ENCODE measurements at regions not wholly inside any gene's neighbourhood (a gene's known extent, or its start where the extent isn't known, plus 50 kb on each side); places are given as distances from the start of the nearest gene placed in this dataset.

DNA sequence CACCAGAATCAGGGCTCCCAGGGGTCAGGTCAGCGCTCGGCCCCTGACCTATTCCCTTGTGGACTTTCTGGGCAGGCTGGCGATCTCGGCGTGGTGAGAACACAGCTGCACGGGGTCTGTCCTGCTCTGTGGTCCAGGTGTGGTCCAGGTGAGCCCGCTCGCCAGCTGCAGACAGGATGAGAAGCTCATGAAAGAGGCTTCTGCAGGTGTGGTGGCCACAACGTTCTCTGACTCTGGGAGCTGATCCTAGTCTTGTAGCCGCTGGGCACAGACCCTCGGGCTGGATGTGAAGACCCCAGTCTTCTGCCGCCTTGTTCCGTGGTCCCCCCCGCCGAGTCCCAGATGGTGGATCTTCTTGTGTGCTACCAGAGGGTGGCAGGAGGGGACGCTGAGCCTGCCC is 129.7 kb downstream of the RTP5 start (continued):
- TF ChIP-seq CREB5 (CRISPR knock-in tag; IDR thresholded peaks at IDR 0.05; ENCODE audit: low read depth) (no peak), ARNTL (CRISPR knock-in tag; IDR thresholded peaks at IDR 0.05; ENCODE audit: borderline replicate concordance, low read depth) (no peak)

- no peak for ATAC-seq
- no peak for TF ChIP-seq OSR1 (CRISPR knock-in tag; IDR thresholded peaks at IDR 0.05)
- no peak for TF ChIP-seq ESRRG (CRISPR knock-in tag; IDR thresholded peaks at IDR 0.05)
- no peak for TF ChIP-seq SNAI2 (CRISPR knock-in tag; IDR thresholded peaks at IDR 0.05)
- TF ChIP-seq ZFP3 (CRISPR knock-in tag; IDR thresholded peaks at IDR 0.05), result no peak
- no peak for TF ChIP-seq ZNF8 (CRISPR knock-in tag; IDR thresholded peaks at IDR 0.05)
- TF ChIP-seq POU6F1 (CRISPR knock-in tag; IDR thresholded peaks at IDR 0.05; ENCODE audit: borderline replicate concordance, low read depth), result no peak
- no peak for TF ChIP-seq ZFP30 (CRISPR knock-in tag; IDR thresholded peaks at IDR 0.05)
- TF ChIP-seq, protein P1, sequence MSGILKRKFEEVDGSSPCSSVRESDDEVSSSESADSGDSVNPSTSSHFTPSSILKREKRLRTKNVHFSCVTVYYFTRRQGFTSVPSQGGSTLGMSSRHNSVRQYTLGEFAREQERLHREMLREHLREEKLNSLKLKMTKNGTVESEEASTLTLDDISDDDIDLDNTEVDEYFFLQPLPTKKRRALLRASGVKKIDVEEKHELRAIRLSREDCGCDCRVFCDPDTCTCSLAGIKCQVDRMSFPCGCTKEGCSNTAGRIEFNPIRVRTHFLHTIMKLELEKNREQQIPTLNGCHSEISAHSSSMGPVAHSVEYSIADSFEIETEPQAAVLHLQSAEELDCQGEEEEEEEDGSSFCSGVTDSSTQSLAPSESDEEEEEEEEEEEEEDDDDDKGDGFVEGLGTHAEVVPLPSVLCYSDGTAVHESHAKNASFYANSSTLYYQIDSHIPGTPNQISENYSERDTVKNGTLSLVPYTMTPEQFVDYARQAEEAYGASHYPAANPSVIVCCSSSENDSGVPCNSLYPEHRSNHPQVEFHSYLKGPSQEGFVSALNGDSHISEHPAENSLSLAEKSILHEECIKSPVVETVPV (CRISPR knock-in tag; IDR thresholded peaks at IDR 0.05), result no peak
- TF ChIP-seq ZNF565 (CRISPR knock-in tag; conservative IDR thresholded peaks at IDR 0.05; ENCODE audit: low read depth), result no peak
- no peak for TF ChIP-seq TOX (CRISPR knock-in tag; IDR thresholded peaks at IDR 0.05; ENCODE audit: borderline replicate concordance)
- no peak for TF ChIP-seq CREB5 (CRISPR knock-in tag; IDR thresholded peaks at IDR 0.05; ENCODE audit: low read depth)
- TF ChIP-seq ZC3H10 (CRISPR knock-in tag; IDR thresholded peaks at IDR 0.05), result no peak
- no peak for TF ChIP-seq RARB (CRISPR knock-in tag; IDR thresholded peaks at IDR 0.05)
- TF ChIP-seq, protein P2, sequence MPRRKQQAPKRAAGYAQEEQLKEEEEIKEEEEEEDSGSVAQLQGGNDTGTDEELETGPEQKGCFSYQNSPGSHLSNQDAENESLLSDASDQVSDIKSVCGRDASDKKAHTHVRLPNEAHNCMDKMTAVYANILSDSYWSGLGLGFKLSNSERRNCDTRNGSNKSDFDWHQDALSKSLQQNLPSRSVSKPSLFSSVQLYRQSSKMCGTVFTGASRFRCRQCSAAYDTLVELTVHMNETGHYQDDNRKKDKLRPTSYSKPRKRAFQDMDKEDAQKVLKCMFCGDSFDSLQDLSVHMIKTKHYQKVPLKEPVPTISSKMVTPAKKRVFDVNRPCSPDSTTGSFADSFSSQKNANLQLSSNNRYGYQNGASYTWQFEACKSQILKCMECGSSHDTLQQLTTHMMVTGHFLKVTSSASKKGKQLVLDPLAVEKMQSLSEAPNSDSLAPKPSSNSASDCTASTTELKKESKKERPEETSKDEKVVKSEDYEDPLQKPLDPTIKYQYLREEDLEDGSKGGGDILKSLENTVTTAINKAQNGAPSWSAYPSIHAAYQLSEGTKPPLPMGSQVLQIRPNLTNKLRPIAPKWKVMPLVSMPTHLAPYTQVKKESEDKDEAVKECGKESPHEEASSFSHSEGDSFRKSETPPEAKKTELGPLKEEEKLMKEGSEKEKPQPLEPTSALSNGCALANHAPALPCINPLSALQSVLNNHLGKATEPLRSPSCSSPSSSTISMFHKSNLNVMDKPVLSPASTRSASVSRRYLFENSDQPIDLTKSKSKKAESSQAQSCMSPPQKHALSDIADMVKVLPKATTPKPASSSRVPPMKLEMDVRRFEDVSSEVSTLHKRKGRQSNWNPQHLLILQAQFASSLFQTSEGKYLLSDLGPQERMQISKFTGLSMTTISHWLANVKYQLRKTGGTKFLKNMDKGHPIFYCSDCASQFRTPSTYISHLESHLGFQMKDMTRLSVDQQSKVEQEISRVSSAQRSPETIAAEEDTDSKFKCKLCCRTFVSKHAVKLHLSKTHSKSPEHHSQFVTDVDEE (CRISPR knock-in tag; IDR thresholded peaks at IDR 0.05), result no peak
- no peak for TF ChIP-seq CSDC2 (CRISPR knock-in tag; IDR thresholded peaks at IDR 0.05)
Observed at GRCh38 chr2:242001853-242002252, 132.3 kb downstream of the RTP5 start.

GRCh38 chr2:242002944-242003343 is 133.4 kb downstream of the RTP5 start:
- ATAC-seq, result no peak
- TF ChIP-seq PPARA (CRISPR knock-in tag; IDR thresholded peaks at IDR 0.05; ENCODE audit: borderline replicate concordance) (no peak), BACH2 (CRISPR knock-in tag; IDR thresholded peaks at IDR 0.05; ENCODE audit: borderline replicate concordance) (no peak), SNAI2 (CRISPR knock-in tag; IDR thresholded peaks at IDR 0.05) (no peak), TOX (CRISPR knock-in tag; IDR thresholded peaks at IDR 0.05; ENCODE audit: borderline replicate concordance) (no peak), ZNF565 (CRISPR knock-in tag; conservative IDR thresholded peaks at IDR 0.05; ENCODE audit: low read depth) (no peak), POU6F1 (CRISPR knock-in tag; IDR thresholded peaks at IDR 0.05; ENCODE audit: borderline replicate concordance, low read depth) (no peak), ZC3H10 (CRISPR knock-in tag; IDR thresholded peaks at IDR 0.05) (no peak)

Data from SK-N-SH treated with all-trans-retinoic acid at 6 μM for 48 hours (cell line).